SK-N-SH treated with all-trans-retinoic acid at 6 μM for 48 hours (cell line): ENCODE measurements at regions not wholly inside any gene's neighbourhood (a gene's known extent, or its start where the extent isn't known, plus 50 kb on each side); places are given as distances from the start of the nearest gene placed in this dataset.

Source experiments
- ATAC-seq: fragments of 200-7000 bp; cut with Tn5 transposase; 3 replicates; pipeline ENCODE4 v1.9.1; 2020; ENCODE audit warnings: mild to moderate bottlenecking, moderate library complexity
- ARNTL ChIP-seq: fragments of 450-650 bp; formaldehyde crosslinking; IDR thresholded peaks from 2 replicates; pipeline ENCODE4 v1.5.0; 2020; ENCODE audit warnings: low read depth, mild to moderate bottlenecking, moderate library complexity, borderline replicate concordance
- BACH2 ChIP-seq: fragments of 250-450 bp; sonication (Bioruptor Pico); IDR thresholded peaks from 2 replicates; pipeline ENCODE4 v1.9.0; 2021; ENCODE audit warnings: mild to moderate bottlenecking, borderline replicate concordance
- CREB5 ChIP-seq: fragments of 250-450 bp; sonication (Bioruptor Pico); IDR thresholded peaks from 2 replicates; pipeline ENCODE4 v1.5.1; 2020; ENCODE audit warnings: low read depth, mild to moderate bottlenecking, moderate library complexity
- CSDC2 ChIP-seq: fragments of 250-450 bp; sonication (Bioruptor Pico); IDR thresholded peaks from 2 replicates; pipeline ENCODE4 v1.5.0; 2020; ENCODE audit warnings: mild to moderate bottlenecking, moderate library complexity
- ESRRG ChIP-seq: fragments of 250-450 bp; sonication (Bioruptor Pico); IDR thresholded peaks from 2 replicates; pipeline ENCODE4 v1.6.1; 2021; ENCODE audit warnings: mild to moderate bottlenecking
- GLIS3 ChIP-seq: fragments of 250-450 bp; sonication (Bioruptor Pico); IDR thresholded peaks from 2 replicates; pipeline ENCODE4 v1.5.0; 2020; ENCODE audit warnings: mild to moderate bottlenecking, moderate library complexity
- ISL1 ChIP-seq: fragments of 250-450 bp; sonication (Bioruptor Pico); IDR thresholded peaks from 2 replicates; pipeline ENCODE4 v2.1.2; 2022; ENCODE audit warnings: mild to moderate bottlenecking, moderate library complexity
- OSR1 ChIP-seq: fragments of 250-450 bp; sonication (Bioruptor Pico); IDR thresholded peaks from 2 replicates; pipeline ENCODE4 v1.8.0; 2022; ENCODE audit warnings: moderate library complexity, mild to moderate bottlenecking, inconsistent platforms
- PATZ1 ChIP-seq: fragments of 250-450 bp; sonication (Bioruptor Pico); IDR thresholded peaks from 2 replicates; pipeline ENCODE4 v1.8.0; 2020; ENCODE audit warnings: mild to moderate bottlenecking, moderate library complexity, borderline replicate concordance
- POU6F1 ChIP-seq: fragments of 250-450 bp; sonication (Bioruptor Pico); IDR thresholded peaks from 2 replicates; pipeline ENCODE4 v1.8.0; 2021; ENCODE audit warnings: low read depth, mild to moderate bottlenecking, moderate library complexity, borderline replicate concordance
- RARB ChIP-seq: fragments of 250-450 bp; sonication (Bioruptor Pico); IDR thresholded peaks from 2 replicates; pipeline ENCODE4 v1.8.0; 2021; ENCODE audit warnings: mild to moderate bottlenecking, moderate library complexity
- TCF4 ChIP-seq: fragments of 250-450 bp; sonication (Bioruptor Pico); IDR thresholded peaks from 2 replicates; pipeline ENCODE4 v1.8.0; 2021; ENCODE audit warnings: mild to moderate bottlenecking, moderate library complexity, borderline replicate concordance
- TOX ChIP-seq: fragments of 250-450 bp; sonication (Bioruptor Pico); IDR thresholded peaks from 2 replicates; pipeline ENCODE4 v1.8.0; 2021; ENCODE audit warnings: mild to moderate bottlenecking, moderate library complexity, borderline replicate concordance
- TSHZ2 ChIP-seq: fragments of 250-450 bp; sonication (Bioruptor Pico); IDR thresholded peaks from 2 replicates; pipeline ENCODE4 v1.5.0; 2020; ENCODE audit warnings: mild to moderate bottlenecking, moderate library complexity
- ZC3H10 ChIP-seq: fragments of 250-450 bp; sonication (Bioruptor Pico); IDR thresholded peaks from 2 replicates; pipeline ENCODE4 v1.5.1; 2021; ENCODE audit warnings: mild to moderate bottlenecking, moderate library complexity
- ZFP3 ChIP-seq: fragments of 250-450 bp; sonication (Bioruptor Pico); IDR thresholded peaks from 2 replicates; pipeline ENCODE4 v1.5.0; 2020; ENCODE audit warnings: mild to moderate bottlenecking, moderate library complexity
- ZFP30 ChIP-seq: fragments of 450-650 bp; formaldehyde crosslinking; IDR thresholded peaks from 2 replicates; pipeline ENCODE4 v1.5.0; 2022; ENCODE audit warnings: mild to moderate bottlenecking, moderate library complexity
- ZNF8 ChIP-seq: fragments of 450-650 bp; formaldehyde crosslinking; IDR thresholded peaks from 2 replicates; pipeline ENCODE4 v1.5.0; 2020; ENCODE audit warnings: mild to moderate bottlenecking, moderate library complexity

- no peak for ATAC-seq
- TF ChIP-seq TSHZ2 (CRISPR knock-in tag) (no peak), ISL1 (CRISPR knock-in tag) (no peak), ZC3H10 (CRISPR knock-in tag) (no peak), ZFP30 (no peak), CSDC2 (CRISPR knock-in tag) (no peak), ARNTL (no peak), GLIS3 (CRISPR knock-in tag) (no peak), POU6F1 (CRISPR knock-in tag) (no peak), RARB (CRISPR knock-in tag) (no peak), CREB5 (CRISPR knock-in tag) (no peak), OSR1 (CRISPR knock-in tag) (no peak), ZFP3 (no peak), ESRRG (CRISPR knock-in tag) (no peak), TOX (CRISPR knock-in tag) (no peak), ZNF8 (CRISPR knock-in tag) (no peak)
These were observed 200.4 kb upstream of the SORCS1 start for GRCh38 chr10:107364872-107365271.

GRCh38 chr10:107362306-107362705, 197.8 kb upstream of the SORCS1 start:
- no peak for TF ChIP-seq BACH2
- TF ChIP-seq ESRRG (CRISPR knock-in tag), result no peak
- no peak for TF ChIP-seq PATZ1 (CRISPR knock-in tag)
- TF ChIP-seq TCF4 (CRISPR knock-in tag), result no peak
- TF ChIP-seq TOX (CRISPR knock-in tag), result no peak
- TF ChIP-seq TSHZ2 (CRISPR knock-in tag), result no peak
- TF ChIP-seq ZC3H10 (CRISPR knock-in tag), result no peak
- no peak for TF ChIP-seq ZFP30
- TF ChIP-seq CREB5 (CRISPR knock-in tag), result no peak
- TF ChIP-seq OSR1 (CRISPR knock-in tag), result no peak
- no peak for TF ChIP-seq ISL1 (CRISPR knock-in tag)
- TF ChIP-seq POU6F1 (CRISPR knock-in tag), result no peak
- no peak for TF ChIP-seq ZNF8 (CRISPR knock-in tag)
- ATAC-seq, result no peak
